GM21619 (cell line): ENCODE measurements at regions not wholly inside any gene's neighbourhood (a gene's known extent, or its start where the extent isn't known, plus 50 kb on each side); places are given as distances from the start of the nearest gene placed in this dataset.
"Not testable (repeated sequence)": the region's sequence is repeated elsewhere in the genome, so short reads cannot be mapped to it uniquely, and the experiment has no call there.

Experiments used
- ATAC-seq: cut with Tn5 transposase; IDR thresholded peaks from one replicate; pipeline ENCODE4 v1.9.1; 2021; ENCODE audit not compliant: unreplicated experiment

GRCh38 chr18:45339810-45340550, 275.3 kb upstream of the SLC14A2 start:
- no peak for ATAC-seq

- no peak for ATAC-seq
These were observed 274.4 kb upstream of the SLC14A2 start for GRCh38 chr18:45340884-45341283.

- no peak for ATAC-seq
These were observed 273.8 kb upstream of the SLC14A2 start for GRCh38 chr18:45341454-45341853.

- ATAC-seq: no peak
These were observed 273.1 kb upstream of the SLC14A2 start for GRCh38 chr18:45342166-45342565.

GRCh38 chr18:45342653-45343052, 272.6 kb upstream of the SLC14A2 start:
- no peak for ATAC-seq

- no peak for ATAC-seq
These were observed 271.9 kb upstream of the SLC14A2 start for GRCh38 chr18:45343365-45343764.

GRCh38 chr18:45344680-45345079, 270.6 kb upstream of the SLC14A2 start:
- not testable (repeated sequence) for ATAC-seq

GRCh38 chr18:45349019-45349418, 266.3 kb upstream of the SLC14A2 start:
- no peak for ATAC-seq

GRCh38 chr18:45349467-45349866, 265.8 kb upstream of the SLC14A2 start:
- no peak for ATAC-seq

- no peak for ATAC-seq
These were observed 264.7 kb upstream of the SLC14A2 start for GRCh38 chr18:45350404-45351156.

GRCh38 chr18:45352874-45353273, 262.4 kb upstream of the SLC14A2 start:
- no peak for ATAC-seq

GRCh38 chr18:45353530-45353929, 261.7 kb upstream of the SLC14A2 start:
- ATAC-seq: no peak

GRCh38 chr18:45355944-45356520, 259.2 kb upstream of the SLC14A2 start:
- ATAC-seq: no peak

- ATAC-seq: no peak
These were observed 257.4 kb upstream of the SLC14A2 start for GRCh38 chr18:45357686-45358470.

- ATAC-seq: no peak
These were observed 255.8 kb upstream of the SLC14A2 start for GRCh38 chr18:45359275-45360009.

GRCh38 chr18:45361125-45361851, 254.0 kb upstream of the SLC14A2 start:
- no peak for ATAC-seq

- ATAC-seq: no peak
These were observed 252.1 kb upstream of the SLC14A2 start for GRCh38 chr18:45363196-45363595.

- no peak for ATAC-seq
These were observed 249.4 kb upstream of the SLC14A2 start for GRCh38 chr18:45365835-45366234.

- no peak for ATAC-seq
These were observed 244.8 kb upstream of the SLC14A2 start for GRCh38 chr18:45370255-45371010.
